Urinary bladder (tissue), 3 donors: ENCODE measurements at regions not wholly inside any gene's neighbourhood (a gene's known extent, or its start where the extent isn't known, plus 50 kb on each side); places are given as distances from the start of the nearest gene placed in this dataset.
A peak's percentile ranks its signal among the peaks of the same experiment; 100 is the strongest.

ENCODE experiments used
- DNase-seq: peaks from one replicate; pipeline ENCODE4 v3.0.0-alpha.2; 2015; ENCODE audit errors: extremely low spot score
- H3K27ac ChIP-seq: one replicate; pipeline ENCODE4 v1.5.1; 2013; ENCODE audit warnings: low read depth, mild to moderate bottlenecking, moderate library complexity
- H3K36me3 ChIP-seq: one replicate; pipeline ENCODE4 v1.6.1; 2013; ENCODE audit warnings: mild to moderate bottlenecking, moderate library complexity; ENCODE audit not compliant: insufficient read depth
- H3K4me1 ChIP-seq: one replicate; pipeline ENCODE4 v1.6.1; 2013; ENCODE audit warnings: mild to moderate bottlenecking, moderate library complexity; ENCODE audit not compliant: insufficient read depth
- H3K4me3 ChIP-seq: one replicate; pipeline ENCODE4 v1.5.1; 2013; ENCODE audit warnings: low read depth, low read length
- WGBS: extraction: QIAGEN DNeasy Blood & Tissue Kit; methylation state at CpG from one replicate; pipeline ENCODE4 v1.1.7; 2013; 5-methylcytosine and 5-hydroxymethylcytosine counted together
- donor health status: healthy with polysubstance abuse.
- donor health status: healthy.

GRCh38 chr3:10697918-10698317, 118.1 kb upstream of the SLC6A11 start:
- Histone ChIP-seq H3K36me3 (no peaks in the 10 kb centered on the region), H3K27ac (no peak overlapping the region), H3K4me3 (no peak overlapping the region), H3K4me1 (no peaks in the 10 kb centered on the region)
- WGBS = 49% methylated on average over 4 of the region's 4 CpGs
- DNase-seq = no peak

- no peaks in the 10 kb centered on the region for H3K4me1 ChIP-seq
- 74% methylated on average over 2 of the region's 2 CpGs for WGBS
- DNase-seq = no peak
- no peak overlapping the region for H3K27ac ChIP-seq
- no peaks in the 10 kb centered on the region for H3K36me3 ChIP-seq
- no peak overlapping the region for H3K4me3 ChIP-seq
Measured at GRCh38 chr3:10700821-10701220, 115.2 kb upstream of the SLC6A11 start.

DNA sequence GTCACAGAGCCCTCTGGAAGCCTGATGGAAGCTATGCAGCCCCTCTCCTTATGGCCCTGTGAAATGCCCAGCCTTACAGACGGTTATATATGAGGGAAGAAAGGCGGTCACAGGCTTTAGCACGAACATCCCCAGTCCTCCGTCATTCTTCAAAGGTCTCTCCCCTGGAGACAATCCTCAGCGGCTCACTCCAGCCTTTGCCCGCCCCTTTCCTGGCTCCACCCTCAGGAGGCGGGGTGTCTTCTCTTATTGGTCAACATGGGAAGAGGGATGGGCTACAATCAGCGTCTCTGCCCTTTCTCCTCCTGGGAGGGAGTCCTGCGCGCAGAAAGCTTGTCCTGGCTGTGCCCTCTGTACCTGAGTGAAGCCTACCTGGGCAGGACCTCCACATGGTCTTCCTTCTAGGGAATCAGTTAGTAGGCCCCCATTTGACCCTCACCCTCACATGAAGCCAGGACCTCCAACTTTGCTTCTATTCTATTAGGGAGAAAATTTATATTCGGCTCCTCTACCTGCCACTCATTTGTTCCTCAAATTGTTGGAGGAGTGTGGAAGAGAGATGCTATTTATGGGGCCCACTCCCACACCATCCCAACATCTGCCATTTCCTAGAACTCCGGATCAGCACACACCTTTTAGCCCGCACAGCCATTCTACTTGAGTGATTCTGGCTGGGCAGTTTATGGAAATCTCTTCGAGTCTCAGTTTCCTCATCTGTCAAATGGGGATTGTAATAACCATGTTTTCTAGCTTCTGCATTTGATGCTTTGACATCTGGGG, 112.9 kb upstream of the SLC6A11 start:
- DNase-seq = no peak
- 29% methylated on average over 14 of the region's 14 CpGs for WGBS
- Histone ChIP-seq H3K4me3 (no peak overlapping the region), H3K4me1 (no peaks in the 10 kb centered on the region), H3K27ac (no peak overlapping the region), H3K36me3 (no peaks in the 10 kb centered on the region)

GRCh38 chr3:10703875-10704274, 112.2 kb upstream of the SLC6A11 start:
- Histone ChIP-seq H3K4me3 (no peak overlapping the region), H3K4me1 (no peaks in the 10 kb centered on the region), H3K36me3 (no peaks in the 10 kb centered on the region), H3K27ac (no peak overlapping the region)
- WGBS = 51% methylated on average over 5 of the region's 5 CpGs
- DNase-seq = no peak

- WGBS = 36% methylated on average over 5 of the region's 5 CpGs
- H3K4me3 ChIP-seq = no peak overlapping the region
- no peak overlapping the region for H3K27ac ChIP-seq
- DNase-seq = no peak
- H3K4me1 ChIP-seq = no peaks in the 10 kb centered on the region
- no peaks in the 10 kb centered on the region for H3K36me3 ChIP-seq
Measured at GRCh38 chr3:10706156-10706739, 109.8 kb upstream of the SLC6A11 start.

DNA sequence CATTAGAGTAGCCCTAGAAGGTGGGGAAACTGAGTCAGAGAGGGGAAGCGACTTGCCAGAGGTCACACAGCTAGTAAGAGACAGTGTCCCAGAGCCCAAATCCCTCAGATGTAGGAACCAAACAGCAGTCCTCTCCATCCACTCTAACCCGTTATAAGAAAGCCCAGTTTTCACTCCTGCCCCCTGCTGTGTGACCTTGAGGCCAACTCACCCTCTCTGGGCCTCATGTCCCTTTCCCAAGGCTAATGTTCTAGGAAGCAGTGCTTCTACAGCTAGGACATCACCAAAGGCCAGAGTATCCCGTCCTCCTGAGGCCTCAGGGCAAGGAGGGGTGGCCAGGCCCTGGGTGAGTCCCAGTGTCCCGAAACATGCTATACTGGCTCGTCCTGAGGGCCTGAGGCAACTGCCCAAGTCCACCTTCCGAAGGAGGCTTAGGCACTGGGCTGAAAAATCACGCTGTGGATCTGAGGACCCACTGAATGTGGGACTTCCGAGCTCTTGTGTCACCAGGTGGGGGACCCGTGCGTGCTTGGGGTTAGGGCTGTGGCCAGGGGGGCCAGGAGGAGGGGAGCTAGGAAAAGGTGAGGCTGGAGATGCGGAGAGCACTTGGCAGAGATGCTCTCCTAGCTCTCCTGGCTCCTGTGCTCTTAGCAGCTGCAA, 109.2 kb upstream of the SLC6A11 start:
- Histone ChIP-seq H3K4me1 (no peaks in the 10 kb centered on the region), H3K27ac (no peak overlapping the region), H3K36me3 (no peaks in the 10 kb centered on the region), H3K4me3 (no peak overlapping the region)
- whole genome bisulfite sequencing = 37% methylated on average over 11 of the region's 11 CpGs
- DNase-seq = no peak

DNA sequence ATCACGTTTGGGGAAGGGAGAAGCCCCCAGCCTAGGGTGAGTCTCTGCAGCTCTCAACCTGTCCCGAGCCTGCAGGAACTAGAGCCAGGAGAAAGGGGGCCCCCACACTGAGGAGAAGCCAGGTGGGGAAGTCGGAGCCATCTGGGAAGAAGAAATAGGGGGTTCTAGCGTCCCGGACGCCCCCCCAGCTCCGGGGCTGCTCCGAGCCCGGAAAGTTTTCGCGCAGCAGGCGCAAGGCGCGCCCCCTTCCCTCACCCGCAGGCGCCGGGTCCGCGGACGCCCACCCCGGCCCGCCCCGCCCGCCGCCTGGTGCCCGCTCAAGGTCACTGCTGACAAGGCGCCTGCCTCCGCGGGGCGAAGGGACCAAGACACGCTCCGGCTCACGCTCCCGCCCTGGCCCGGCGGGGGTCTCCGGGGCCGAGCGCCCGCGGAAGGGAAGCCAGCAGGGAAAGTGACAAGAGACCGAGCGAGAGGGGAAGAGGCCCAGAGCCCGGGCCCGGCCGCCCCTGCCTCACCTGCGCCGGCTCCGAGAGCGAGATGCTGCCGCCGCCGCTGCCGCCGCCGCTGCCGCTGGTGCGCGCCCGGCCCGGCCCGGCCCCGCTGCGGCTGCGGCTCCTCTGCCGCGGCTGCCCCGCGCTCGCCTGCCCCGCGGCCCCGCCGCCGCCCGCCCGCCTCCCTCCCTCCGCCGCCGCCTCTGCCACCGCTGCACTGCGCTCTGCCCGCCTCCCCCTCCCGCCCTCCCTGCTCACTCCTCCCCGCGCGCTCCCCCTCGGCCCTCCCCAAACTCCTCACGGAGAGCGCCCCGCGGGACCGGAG, 108.4 kb upstream of the SLC6A11 start:
- DNase-seq = no peak
- 1% methylated on average over 92 of the region's 93 CpGs for WGBS
- H3K4me3 ChIP-seq = peak overlapping the region; percentile 23

DNA sequence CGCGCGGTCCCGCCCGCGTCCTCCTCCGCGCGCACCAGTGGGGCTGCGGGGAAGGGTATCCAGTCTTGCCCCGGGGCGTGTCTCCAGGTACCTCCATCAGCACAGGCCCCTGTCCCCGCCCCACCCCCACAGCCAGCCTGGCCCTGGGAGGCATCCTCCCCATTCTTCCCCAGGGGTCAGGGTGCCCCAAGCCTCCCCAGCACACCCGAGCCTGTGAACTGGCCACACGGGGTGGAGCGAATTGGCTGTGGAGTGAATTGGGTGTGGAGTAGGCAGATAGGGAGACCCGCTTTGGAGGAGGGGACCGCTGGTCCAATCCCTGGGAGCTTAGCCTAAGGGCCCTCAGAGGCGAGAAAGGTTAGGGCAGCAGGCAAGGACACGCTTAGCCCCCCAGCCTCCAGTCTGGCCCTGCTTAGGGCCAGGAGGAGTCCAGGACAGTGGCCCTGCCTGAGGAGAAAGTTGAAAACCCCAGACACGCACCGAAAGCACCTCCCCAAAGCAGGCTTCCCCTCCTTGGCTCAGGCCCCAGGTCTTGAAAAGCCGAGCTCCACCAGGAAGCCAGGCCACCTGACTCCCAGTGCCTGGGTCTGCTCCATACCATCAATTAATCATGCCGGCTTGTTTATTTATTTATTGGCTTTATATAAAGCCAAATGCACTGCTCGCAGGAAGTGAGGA, 107.7 kb upstream of the SLC6A11 start:
- Histone ChIP-seq H3K36me3 (no peaks in the 10 kb centered on the region), H3K4me3 (peak overlapping the region; percentile 23), H3K4me1 (no peaks in the 10 kb centered on the region), H3K27ac (no peak overlapping the region)
- no peak for DNase-seq
- whole genome bisulfite sequencing = 12% methylated on average over 25 of the region's 25 CpGs

More for the DNA sequence above, 108.4 kb upstream of the SLC6A11 start:
- no peaks in the 10 kb centered on the region for H3K4me1 ChIP-seq
- H3K36me3 ChIP-seq = no peaks in the 10 kb centered on the region
- no peak overlapping the region for H3K27ac ChIP-seq

GRCh38 chr3:10709110-10709781, 106.8 kb upstream of the SLC6A11 start:
- no peaks in the 10 kb centered on the region for H3K4me1 ChIP-seq
- H3K4me3 ChIP-seq = no peak overlapping the region
- no peak overlapping the region for H3K27ac ChIP-seq
- 76% methylated on average over 9 of the region's 9 CpGs for WGBS
- no peak for DNase-seq
- no peaks in the 10 kb centered on the region for H3K36me3 ChIP-seq

GRCh38 chr3:10712121-10712520, 103.9 kb upstream of the SLC6A11 start:
- 51% methylated on average over 6 of the region's 6 CpGs for WGBS
- DNase-seq = no peak
- H3K27ac ChIP-seq = no peak overlapping the region
- H3K36me3 ChIP-seq = no peaks in the 10 kb centered on the region
- no peak overlapping the region for H3K4me3 ChIP-seq
- H3K4me1 ChIP-seq = no peaks in the 10 kb centered on the region

DNA sequence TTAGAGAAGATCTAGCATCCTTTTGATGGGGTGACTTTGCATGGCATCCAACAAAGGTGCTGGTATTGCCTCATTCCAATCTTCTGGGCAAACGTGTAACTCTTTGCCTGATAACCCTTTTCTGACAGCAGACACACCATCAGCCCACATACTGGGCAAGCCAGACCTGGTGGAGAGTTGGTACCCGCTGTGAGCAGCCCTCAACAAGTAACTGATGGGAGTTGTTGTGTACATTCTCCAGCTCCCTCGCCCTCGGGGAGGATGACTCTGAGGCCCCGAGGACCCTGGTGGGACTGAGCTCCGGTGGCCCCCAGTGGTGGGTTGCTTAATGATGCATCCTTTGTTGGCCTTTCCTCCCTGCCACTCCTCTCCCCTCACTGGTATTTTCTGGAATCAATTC, 102.4 kb upstream of the SLC6A11 start:
- H3K36me3 ChIP-seq = no peaks in the 10 kb centered on the region
- DNase-seq = no peak
- no peak overlapping the region for H3K4me3 ChIP-seq
- no peaks in the 10 kb centered on the region for H3K4me1 ChIP-seq
- WGBS = 59% methylated on average over 6 of the region's 6 CpGs
- no peak overlapping the region for H3K27ac ChIP-seq

DNA sequence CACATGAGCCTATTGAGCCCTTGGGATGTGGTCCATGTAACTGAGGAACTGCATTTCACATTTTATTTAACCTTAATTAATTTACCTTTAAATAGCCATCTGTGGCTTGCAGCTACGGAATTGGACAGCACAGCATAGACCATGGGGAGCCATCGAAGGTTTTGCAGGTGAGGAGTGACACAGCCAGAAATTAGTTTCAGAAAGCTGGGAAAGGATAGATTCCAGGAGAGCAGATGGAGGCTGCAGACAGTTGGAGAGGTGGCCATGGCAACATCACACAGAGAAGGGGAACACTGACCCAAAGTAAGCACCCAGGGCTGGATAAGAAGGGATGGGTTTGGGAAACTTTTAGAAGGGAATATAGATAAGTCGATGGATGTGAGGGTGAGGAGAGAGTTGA, 100.1 kb upstream of the SLC6A11 start:
- no peak overlapping the region for H3K27ac ChIP-seq
- no peak for DNase-seq
- no peaks in the 10 kb centered on the region for H3K36me3 ChIP-seq
- H3K4me3 ChIP-seq = no peak overlapping the region
- WGBS = 88% methylated on average over 3 of the region's 3 CpGs
- H3K4me1 ChIP-seq = no peaks in the 10 kb centered on the region

DNA sequence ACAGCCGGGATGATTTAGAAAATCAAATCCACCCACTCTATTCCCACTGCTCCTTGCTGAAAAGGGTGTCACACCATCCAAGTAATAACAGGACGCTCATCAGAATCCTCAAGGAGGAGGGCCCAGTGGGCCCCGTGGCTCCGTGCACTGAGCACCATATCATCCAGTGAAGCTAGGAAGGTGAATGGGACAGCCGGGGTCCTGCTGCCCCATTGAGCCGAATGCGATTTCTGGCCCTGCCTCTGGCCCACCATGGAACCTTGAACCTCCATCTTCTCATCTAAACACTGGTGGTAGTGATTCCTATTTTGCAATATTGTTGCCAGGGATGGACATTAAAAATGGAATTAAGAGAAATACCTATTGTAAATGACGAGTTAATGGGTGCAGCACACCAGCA, 99.1 kb upstream of the SLC6A11 start:
- WGBS = 83% methylated on average over 8 of the region's 8 CpGs
- Histone ChIP-seq H3K4me1 (no peaks in the 10 kb centered on the region), H3K36me3 (no peaks in the 10 kb centered on the region), H3K27ac (no peak overlapping the region), H3K4me3 (no peak overlapping the region)
- DNase-seq = no peak
